ENCODE measurements at regions not wholly inside any gene's neighbourhood (a gene's known extent, or its start where the extent isn't known, plus 50 kb on each side); places are given as distances from the start of the nearest gene placed in this dataset.

GRCh38 chr16:18072161-18072560, 264.4 kb downstream of the NPIPA8 start:
- TF ChIP-seq CTCF (IDR thresholded peaks at IDR 0.05; ENCODE audit: low read depth, low read length, poor library complexity, severe bottlenecking) (no peak), EZH2phosphoT487 (IDR thresholded peaks at IDR 0.05; ENCODE audit: borderline replicate concordance, low read length) (no peak)
